ENCODE measurements at regions not wholly inside any gene's neighbourhood (a gene's known extent, or its start where the extent isn't known, plus 50 kb on each side); places are given as distances from the start of the nearest gene placed in this dataset.
"Not testable (repeated sequence)": the region's sequence is repeated elsewhere in the genome, so short reads cannot be mapped to it uniquely, and the experiment has no call there.

DNA sequence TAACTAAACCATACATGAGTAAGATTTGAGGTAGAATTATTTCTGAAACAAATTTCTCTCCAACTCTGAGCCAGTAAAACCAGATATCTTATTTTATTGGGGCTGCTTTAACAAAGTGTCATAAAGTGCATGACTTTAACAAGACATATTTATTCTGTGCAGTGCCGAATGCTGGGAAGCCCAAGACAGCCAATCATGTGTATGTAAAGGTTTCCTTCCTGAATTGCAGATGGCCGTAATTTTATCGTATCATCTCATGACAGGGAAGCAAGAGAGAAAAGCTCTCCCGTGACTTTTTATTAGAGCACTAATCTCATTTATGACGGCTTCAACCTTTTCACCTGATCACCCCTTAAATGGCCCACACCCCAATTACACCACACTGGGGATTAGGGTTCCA, 777.9 kb downstream of the TMEM121 start:
- no peak for DNase-seq

DNA sequence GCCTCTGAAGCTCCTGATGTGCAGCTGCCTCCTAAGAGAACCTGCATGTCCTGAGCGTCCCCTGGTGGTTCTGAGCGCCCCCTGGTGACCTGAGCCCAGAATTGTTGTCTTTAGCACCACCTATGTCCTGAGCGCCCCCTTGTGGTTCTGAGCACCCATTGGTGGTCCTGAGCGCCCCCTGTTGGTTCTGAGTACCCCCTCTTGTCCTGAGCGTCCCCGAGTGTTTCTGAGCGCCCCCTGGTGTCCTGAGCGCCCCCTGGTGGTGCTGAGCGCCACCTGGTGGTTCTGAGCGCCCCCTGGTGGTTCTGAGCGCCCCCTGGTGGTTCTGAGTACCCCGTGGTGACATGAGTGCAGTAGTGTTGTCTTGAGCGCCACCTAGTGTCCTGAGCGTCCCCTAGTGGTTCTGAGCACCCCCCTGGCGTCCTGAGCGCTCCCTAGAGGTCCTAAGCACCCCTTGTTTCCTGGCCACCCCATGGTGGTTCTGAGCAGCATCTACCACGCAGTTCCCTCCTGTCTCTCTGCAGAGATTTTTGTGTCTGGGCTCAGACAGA, 782.5 kb downstream of the TMEM121 start:
- DNase-seq = peak; percentile 72 to 78

DNA sequence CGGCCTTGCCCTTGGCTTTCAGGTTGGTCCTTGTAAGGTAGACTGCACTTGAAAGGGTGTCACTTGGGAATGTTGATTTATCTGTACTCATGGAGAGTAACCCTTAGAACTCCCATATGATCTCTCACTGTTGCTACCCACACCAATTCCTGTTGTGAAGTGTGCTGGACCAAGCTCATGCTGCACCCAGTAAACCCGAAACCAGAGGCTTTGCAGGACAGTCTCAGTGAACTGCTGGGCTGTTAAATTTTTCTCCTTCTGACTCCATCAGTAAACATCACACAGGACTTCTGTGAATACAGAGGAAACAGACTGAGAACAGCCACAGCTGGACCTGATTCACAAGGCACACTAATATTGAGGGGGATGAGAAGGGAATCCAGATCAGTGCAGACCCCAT, 783.0 kb downstream of the TMEM121 start:
- no peak for DNase-seq

DNA sequence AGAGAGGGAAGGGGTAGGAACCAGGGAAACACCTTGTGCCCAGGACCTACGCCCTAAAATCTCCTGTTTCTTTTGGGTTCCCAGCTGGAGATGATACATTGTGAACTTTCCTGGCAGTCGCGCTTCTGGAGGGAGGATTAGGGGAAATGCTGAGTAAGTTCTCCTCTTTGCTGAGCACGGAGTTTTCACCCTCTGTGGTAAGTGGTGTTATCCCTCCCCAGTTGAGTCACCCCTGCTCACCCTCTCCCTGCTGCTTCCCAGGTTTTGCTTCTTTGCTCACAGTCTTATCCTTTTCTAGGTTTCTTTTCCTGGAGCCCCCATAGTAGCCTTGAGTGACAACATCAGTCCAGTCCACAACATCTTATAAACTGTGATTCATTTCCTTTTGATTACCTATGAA, 789.1 kb downstream of the TMEM121 start:
- no peak for DNase-seq

- no peak for DNase-seq
Observed at GRCh38 chr14:106317593-106317992, 791.2 kb downstream of the TMEM121 start.

GRCh38 chr14:106318700-106319099, 792.3 kb downstream of the TMEM121 start:
- peak; percentile 40 to 58 for DNase-seq

GRCh38 chr14:106323970-106324369, 797.6 kb downstream of the TMEM121 start:
- peak; percentile 31 to 47 for DNase-seq

- DNase-seq = no peak
Observed at GRCh38 chr14:106327234-106327633, 800.9 kb downstream of the TMEM121 start.

DNA sequence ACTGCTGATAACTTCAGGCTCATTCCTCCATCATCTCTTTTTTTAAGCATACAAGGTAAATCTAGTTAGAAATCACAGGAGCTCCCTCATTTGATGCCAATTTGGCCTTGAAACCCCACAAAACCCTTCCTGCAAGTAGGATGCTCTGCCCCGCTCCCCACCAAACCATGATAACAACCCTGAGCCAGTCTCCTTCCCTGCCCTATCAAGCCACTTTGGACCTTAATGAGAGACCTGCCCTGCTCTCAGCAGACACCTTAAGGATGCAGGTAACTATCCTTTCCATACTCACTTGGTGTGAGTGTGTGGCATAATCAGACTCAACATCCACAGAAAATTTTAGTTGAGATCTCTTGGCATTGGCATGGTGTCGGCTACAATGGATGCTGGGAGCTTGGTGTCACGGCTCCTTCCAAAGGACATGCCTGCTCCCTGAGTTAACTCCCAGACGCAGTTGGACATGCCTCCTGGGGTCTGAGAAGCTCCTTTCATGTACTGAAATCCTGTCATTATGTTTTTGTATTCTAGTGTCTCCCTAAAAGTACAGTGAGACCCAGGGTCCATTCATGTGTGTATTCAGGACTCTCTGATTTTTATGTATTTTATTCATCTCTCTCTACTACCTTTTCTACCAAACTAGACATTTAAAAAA, 801.4 kb downstream of the TMEM121 start:
- DNase-seq = not testable (repeated sequence)

DNA sequence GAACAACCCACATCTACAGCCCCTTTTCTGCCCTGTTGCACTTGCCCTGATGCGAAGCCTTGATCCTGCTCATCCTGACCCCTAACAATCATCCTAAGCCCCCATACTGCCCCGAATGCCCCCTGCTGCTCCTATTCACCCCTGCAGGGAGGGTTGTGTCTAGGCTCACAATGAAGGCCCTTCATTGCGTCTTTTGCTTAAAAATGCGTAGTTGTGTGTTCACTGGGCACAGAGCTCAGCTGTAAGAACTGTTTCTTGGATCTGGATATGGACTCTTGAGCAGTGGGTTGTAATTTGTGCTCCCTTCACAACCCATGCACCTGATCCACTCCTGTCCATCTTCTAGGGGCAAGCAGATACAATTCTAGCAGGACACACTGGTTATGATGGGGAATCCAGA, 802.9 kb downstream of the TMEM121 start:
- not testable (repeated sequence) for DNase-seq

- DNase-seq = not testable (repeated sequence)
Observed at GRCh38 chr14:106329987-106330774, 803.8 kb downstream of the TMEM121 start.

DNA sequence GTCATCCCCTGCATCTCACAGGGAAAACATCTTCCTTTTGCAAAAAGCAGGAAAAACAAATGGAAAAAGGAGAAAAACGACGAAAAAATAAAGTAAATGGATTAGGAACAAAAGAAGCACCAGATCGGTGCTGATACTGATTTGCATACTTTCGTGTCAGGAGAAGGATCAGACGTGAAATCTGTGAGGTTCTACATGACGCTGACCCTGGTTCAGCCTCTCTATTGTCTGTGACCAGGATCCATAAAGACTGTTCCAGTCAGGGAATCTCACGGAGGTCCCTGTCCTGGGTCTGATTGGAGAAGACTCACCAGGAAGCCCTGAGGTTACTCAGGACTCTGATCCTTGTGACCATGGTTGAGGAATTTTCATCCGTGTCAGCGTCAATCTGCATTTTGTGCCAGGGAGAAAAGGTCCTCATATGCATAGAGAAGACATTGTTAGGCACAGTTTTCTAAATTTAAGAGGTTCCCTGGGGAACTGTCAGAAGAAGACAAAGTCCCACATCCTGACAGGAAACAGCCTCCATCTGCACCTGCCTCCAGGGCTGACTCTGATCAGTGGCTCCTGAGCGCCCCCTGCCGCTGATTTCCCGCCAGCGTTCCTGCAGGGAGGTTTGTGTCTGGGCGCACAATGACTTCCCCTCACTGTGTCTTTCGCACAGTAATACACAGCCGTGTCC, 808.2 kb downstream of the TMEM121 start:
- peak; percentile 62 to 77 for DNase-seq

DNA sequence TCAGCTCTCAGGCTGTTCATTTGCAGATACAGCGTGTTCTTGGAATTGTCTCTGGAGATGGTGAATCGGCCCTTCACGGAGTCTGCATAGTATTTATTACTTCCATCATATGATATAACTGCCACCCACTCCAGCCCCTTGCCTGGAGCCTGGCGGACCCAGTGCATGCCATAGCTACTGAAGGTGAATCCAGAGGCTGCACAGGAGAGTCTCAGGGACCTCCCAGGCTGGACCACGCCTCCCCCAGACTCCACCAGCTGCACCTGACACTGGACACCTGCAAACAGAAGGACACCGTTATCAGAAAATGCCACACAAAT, 808.7 kb downstream of the TMEM121 start:
- not testable (repeated sequence) for DNase-seq

GRCh38 chr14:106338775-106339174, 812.4 kb downstream of the TMEM121 start:
- not testable (repeated sequence) for DNase-seq

DNA sequence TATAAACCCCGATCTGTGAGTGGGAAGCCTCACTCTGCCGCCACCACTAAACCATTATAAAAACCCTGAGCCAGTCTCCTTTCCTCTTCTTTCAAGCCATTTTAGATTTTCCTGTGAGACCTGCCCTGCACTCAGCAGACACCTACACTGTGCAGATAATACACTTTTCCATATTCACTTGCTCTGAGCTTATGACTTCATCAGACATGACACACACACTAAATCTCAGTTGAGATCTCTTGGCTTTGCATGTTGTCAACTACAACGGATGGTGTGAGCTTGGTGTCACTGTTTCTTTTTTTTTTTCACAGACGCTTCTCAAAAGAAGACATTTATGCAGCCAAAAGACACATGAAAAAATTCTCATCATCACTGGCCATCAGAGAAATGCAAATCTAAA, 814.3 kb downstream of the TMEM121 start:
- not testable (repeated sequence) for DNase-seq

DNA sequence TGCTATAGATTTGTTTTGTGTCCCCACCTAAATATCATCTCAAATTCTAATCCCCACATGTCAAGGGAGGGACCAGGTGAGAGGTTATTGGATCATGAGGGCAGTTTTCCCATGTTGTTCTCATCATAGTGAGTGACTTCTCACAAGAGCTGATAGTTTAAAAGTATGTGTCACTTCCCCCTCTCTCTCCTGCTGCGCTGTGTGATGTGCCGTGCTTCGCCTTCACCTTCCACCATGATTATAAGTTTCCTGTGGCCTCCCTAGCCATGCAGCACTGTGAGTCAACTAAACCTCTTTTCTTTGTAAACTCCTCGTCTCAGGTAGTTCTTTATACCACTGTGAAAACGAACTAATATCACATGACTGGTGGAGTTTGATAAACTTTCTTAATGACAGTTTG, 814.8 kb downstream of the TMEM121 start:
- not testable (repeated sequence) for DNase-seq

DNA sequence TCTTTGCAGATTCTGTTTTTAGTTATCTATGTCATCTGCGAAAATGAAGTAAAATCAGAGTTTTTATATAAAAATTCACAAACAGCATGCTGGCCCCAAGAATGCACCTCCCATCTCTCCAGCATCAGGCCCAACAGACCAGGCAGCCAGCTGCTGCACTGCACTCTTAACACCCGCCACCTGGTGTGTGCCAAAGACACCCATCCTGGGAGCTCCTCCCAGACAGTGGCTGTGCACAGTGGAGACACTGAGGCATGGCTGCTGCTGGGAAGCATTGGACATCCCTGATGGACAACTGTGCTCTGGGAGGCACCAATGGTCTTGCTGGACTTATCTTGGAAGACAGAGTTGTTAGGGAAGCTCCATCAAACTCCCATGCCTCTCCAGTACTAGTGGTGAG, 817.2 kb downstream of the TMEM121 start:
- no peak for DNase-seq

- DNase-seq = not testable (repeated sequence)
Observed at GRCh38 chr14:106344065-106344614, 817.8 kb downstream of the TMEM121 start.

DNA sequence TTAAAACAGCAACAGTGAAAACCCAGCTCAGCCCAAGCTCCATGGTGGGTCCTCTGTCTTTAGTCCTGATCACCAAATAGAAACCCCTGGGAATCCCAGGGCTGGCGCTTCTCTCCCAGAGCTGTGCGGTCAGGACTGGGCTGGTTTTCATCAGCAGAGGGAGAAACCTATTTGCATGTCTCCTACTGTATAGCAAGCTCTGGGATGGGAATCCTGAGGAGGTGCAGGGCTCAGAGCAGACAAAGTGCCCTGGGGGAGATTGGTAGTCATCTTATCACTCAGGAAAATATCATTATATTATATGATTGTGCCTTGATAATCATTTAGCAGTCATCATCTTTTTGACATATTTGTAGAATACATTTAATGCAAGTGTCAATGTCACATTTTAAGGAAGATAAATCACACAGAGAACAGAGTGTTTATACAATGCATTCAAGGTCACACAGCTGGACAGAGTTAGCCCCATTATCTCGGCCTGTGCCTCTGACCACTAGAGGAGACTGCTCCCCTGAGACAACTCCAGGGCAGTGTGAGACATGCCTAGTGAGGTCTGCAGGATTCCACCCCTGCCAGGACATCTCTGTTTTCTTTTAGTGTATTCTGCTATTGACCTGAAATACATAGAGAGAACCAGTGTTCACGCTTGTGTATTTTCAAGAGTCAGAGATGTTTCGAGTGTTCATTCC, 818.6 kb downstream of the TMEM121 start:
- not testable (repeated sequence) for DNase-seq

DNA sequence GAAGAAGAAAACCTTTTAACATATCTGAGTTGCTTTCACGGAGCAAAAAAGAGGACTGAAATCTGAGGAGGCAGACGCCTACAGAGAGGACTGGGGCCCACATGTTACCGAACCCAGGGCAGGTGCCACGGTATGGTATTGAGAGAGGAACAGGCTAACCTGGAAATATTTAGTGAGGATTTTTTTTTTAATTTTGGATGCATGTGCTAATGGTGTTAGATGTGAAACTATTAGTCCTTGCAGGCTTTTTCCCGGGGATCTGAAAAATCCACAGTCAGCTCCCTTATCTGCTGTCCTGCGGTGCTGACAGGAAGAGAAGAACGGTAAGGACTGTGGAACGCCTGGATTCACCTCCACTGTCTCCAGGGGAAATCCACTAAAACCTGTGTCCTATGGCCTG, 819.7 kb downstream of the TMEM121 start:
- no peak for DNase-seq

- DNase-seq = no peak
Observed at GRCh38 chr14:106346534-106347290, 820.3 kb downstream of the TMEM121 start.

DNA sequence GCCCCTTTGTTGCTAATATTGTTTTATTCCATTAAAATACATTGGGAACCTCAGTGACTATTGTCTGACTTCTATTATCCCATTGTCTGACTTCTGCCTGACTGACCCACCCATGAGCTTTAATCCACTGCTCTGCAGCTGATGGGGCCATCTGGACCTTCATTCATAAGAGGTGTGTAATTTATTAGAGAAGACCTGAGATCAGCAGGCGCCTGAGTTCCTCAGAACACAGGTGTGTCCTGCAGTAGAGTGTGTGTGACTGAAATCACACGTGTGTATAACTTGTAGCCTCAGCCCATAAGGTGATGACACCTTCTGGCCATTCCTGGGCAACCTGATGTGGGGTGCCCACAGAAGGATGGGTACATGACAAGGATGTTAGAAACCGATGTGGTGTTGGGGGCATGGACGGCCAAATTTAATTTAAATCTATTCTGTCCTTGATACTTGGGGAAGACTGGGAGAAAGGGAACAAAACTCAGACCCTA, 821.0 kb downstream of the TMEM121 start:
- no peak for DNase-seq
